ENCODE measurements at regions not wholly inside any gene's neighbourhood (a gene's known extent, or its start where the extent isn't known, plus 50 kb on each side); places are given as distances from the start of the nearest gene placed in this dataset.

- TF ChIP-seq CEBPB (IDR thresholded peaks at IDR 0.05; ENCODE audit: low read depth) (no peak), CTCF (IDR thresholded peaks at IDR 0.05 in 2 of 3, conservative IDR thresholded peaks at IDR 0.05 in 1 of 3; ENCODE audit: borderline replicate concordance in 1 of 3, insufficient read depth in 1 of 3, low read depth in 2 of 3, low read length in 2 of 3) (no peak), JUND (IDR thresholded peaks at IDR 0.05) (no peak), REST (IDR thresholded peaks at IDR 0.05; ENCODE audit: low read depth) (no peak), POLR2AphosphoS5 (IDR thresholded peaks at IDR 0.05; ENCODE audit: low read depth, low read length) (no peak), POLR2A (IDR thresholded peaks at IDR 0.05; ENCODE audit: borderline replicate concordance, extremely low read depth, insufficient read depth, insufficient read length) (no peak), EZH2 (IDR thresholded peaks at IDR 0.05) (no peak)
These were observed 150.0 kb downstream of the NSG2 start for GRCh38 chr5:174195517-174195916.

Data from HCT116 (cell line).